ENCODE measurements at regions not wholly inside any gene's neighbourhood (a gene's known extent, or its start where the extent isn't known, plus 50 kb on each side); places are given as distances from the start of the nearest gene placed in this dataset.

DNA sequence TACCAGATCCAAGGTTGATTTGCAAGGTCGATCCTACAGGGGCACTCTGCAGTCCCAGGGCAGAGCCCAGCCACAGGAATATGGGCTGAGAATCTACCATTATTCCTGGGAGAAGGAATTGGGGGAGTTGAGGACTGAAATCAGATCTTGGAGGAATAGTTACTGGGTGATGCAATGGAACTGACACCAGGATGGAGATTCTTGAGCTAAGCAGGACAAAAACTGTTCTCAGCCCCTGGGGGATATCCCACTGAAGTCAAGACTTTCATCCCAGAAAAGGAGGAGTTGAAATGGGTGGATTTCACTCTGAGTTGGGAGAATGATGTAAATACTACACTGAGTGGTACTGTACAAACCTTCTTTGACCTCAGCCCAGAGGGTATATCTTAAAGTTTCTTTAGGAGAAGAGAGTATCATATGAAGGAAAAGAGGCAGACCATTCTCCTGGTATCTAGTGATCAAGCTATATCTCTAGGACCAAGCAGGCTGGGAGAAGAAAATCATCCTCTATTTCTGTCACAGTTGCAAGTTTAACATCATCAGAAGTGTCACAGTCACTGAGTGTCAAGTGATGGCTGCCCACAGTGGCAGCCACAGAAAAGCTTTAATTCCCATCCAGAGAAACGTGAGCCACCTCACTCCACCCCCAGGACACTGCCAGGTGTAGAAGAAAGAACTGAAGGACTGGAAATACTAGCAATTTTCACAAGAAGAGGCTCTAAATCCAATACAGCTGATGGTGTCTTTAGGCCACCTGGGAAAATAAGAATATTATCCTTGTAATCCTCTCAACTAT lies 181.9 kb downstream of the NUAK1 start:
- H3K27me3 ChIP-seq (ENCODE audit: control insufficient read depth, insufficient read depth, low read length), result no peaks in the 10 kb centered on the region
- Mint-ChIP-seq H3K27ac (no peak overlapping the region), H3K4me3 (no peak overlapping the region), H3K27me3 (no peaks in the 10 kb centered on the region), H3K9me3 (peaks cover 0 to 2% (median 0%) of the 10 kb centered on the region in 7 donors), H3K4me1 (no peaks in the 10 kb centered on the region), H3K36me3 (no peaks in the 10 kb centered on the region)
- no peak overlapping the region for H3K27ac ChIP-seq (ENCODE audit: insufficient read depth, low read length, poor library complexity, severe bottlenecking)
- no peaks in the 10 kb centered on the region for H3K9me3 ChIP-seq (ENCODE audit: control insufficient read depth in 2 of 2, low read length in 2 of 2)
- H3K4me1 ChIP-seq (ENCODE audit: control insufficient read depth, insufficient read depth, low read length, poor library complexity, severe bottlenecking), result no peaks in the 10 kb centered on the region
- no peak for ATAC-seq (ENCODE audit: low read depth in 2 of 2)
- no peak overlapping the region for H3K4me3 ChIP-seq (ENCODE audit: low read depth, low read length)
- DNase-seq, result no peak
- no peaks in the 10 kb centered on the region for H3K36me3 ChIP-seq (ENCODE audit: control insufficient read depth, insufficient read depth, low read length)

DNA sequence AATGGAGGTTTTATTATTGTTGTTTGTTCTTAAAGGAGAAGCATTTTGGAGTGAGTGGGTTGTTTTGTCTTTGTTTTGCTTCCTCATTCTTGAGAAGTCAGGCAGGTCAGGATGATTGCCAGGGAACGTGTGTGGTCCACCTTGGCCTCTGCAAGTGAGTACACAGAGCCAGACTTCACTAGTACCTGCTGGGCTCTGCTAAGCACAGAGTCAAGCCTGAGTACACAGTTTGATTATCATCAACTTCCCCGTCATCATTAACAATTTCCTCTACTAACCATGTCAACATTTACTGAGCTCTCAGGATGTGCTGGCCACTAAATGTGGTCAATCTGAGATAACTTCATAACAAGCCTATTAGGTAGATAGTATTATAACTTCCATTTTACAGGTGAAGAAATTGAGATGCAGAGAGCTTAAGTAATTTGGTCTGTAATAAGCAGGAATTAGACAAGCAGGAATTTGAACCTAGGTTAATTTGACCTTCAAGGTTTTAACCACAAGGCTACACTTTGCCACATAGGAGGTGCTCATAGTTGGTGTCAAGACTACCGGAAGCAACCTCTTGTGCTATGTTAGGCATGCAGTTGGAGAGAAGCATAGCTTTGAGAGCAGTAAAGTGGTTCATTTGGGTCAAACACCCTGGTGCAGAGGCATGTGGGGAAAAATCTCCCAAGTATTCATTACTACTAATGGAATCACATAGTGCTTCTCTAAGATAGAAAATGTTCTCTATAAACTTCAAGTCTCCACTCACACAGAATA lies 178.3 kb downstream of the NUAK1 start:
- H3K4me3 ChIP-seq (ENCODE audit: low read depth, low read length), result no peak overlapping the region
- no peak for DNase-seq
- Mint-ChIP-seq H3K4me1 (no peaks in the 10 kb centered on the region), H3K36me3 (no peaks in the 10 kb centered on the region), H3K9me3 (peaks cover 0 to 5% (median 0%) of the 10 kb centered on the region in 7 donors), H3K27me3 (peaks cover 4% of the 10 kb centered on the region), H3K4me3 (no peak overlapping the region), H3K27ac (no peak overlapping the region)
- no peaks in the 10 kb centered on the region for H3K9me3 ChIP-seq (ENCODE audit: control insufficient read depth in 2 of 2, low read length in 2 of 2)
- ATAC-seq (ENCODE audit: low read depth in 2 of 2), result no peak
- H3K27ac ChIP-seq (ENCODE audit: insufficient read depth, low read length, poor library complexity, severe bottlenecking), result no peak overlapping the region
- no peaks in the 10 kb centered on the region for H3K36me3 ChIP-seq (ENCODE audit: control insufficient read depth, insufficient read depth, low read length)
- no peaks in the 10 kb centered on the region for H3K27me3 ChIP-seq (ENCODE audit: control insufficient read depth, insufficient read depth, low read length)
- no peaks in the 10 kb centered on the region for H3K4me1 ChIP-seq (ENCODE audit: control insufficient read depth, insufficient read depth, low read length, poor library complexity, severe bottlenecking)

DNA sequence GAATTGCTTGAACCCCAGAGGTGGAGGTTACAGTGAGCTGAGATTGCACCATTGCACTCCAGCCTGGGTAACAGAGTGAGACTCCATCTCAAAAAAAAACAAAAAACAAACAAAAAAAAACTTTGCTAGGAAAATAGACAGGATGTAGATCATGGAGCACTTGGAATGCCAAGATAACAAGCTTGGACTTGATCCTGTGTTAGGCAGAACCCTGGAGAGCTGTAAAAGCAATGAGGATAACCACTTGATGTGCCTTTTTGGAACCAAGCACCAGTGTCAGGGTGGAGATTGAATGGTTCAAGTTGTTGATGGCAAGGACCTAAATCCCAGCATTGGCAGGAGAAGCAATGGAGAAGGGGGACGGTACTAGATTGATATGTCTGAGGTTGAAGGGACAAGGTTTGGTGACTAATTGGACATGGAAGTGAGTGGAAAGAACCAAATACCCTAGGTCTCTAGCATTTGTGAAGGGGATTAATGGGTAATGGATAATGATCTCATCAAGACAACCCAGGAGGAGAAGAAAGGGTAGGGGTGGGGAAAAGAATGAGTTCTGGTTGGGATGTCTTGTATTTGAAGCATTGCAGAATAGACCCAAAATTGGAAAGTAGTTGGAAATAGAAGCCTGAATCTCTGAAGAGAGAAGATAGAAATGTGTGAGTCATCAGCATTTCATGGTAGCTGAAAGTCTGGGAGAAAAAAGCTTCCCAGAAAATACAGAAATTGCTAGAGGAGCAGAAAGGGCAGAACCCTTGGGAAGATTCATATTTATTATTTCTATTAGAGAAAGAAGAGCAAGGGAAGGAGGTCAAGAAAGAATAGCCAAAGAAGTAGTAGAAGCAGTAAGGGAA lies 176.7 kb downstream of the NUAK1 start:
- H3K36me3 ChIP-seq (ENCODE audit: control insufficient read depth, insufficient read depth, low read length), result no peaks in the 10 kb centered on the region
- H3K36me3 Mint-ChIP-seq, result no peaks in the 10 kb centered on the region

DNA sequence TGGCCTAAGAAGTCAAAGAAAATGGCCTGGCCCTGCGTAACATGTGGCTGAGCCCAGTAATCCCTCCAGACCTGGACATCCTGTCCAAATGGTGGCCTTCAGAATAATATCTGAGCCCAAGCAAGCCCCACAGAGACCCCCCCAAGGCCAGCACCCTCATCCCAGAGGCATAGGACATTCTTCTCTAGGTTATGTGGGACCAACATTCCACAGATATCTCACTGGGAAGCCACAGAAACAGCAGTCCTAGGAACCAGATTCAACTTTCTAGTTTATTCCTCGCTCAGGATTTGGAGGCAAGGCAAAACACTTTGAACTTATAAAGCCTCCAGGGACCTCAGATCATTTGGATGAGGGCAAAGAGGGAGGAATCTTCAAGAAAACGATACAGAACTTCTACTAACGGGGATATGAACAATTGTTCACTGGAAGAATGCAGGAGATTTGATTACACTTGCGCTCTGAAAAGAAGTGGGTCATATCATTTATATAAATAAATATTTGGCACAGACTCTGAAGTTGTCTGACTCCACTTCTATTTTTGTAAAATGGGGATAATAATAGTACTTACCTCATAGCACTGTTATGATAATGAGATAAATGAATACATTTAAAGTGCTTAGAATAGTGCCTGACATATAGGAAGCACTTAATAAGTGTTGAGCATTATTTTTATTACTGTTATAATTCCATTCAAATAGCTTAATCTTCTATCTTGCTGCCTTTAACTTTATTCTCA lies 171.5 kb downstream of the NUAK1 start:
- H3K36me3 Mint-ChIP-seq, result no peaks in the 10 kb centered on the region
- peaks cover 0 to 2% (median 0%) of the 10 kb centered on the region in 7 donors for H3K9me3 Mint-ChIP-seq
- Histone ChIP-seq H3K9me3 (ENCODE audit: control insufficient read depth in 2 of 2, low read length in 2 of 2) (no peaks in the 10 kb centered on the region), H3K4me1 (ENCODE audit: control insufficient read depth, insufficient read depth, low read length, poor library complexity, severe bottlenecking) (no peaks in the 10 kb centered on the region), H3K4me3 (ENCODE audit: low read depth, low read length) (no peak overlapping the region), H3K27me3 (ENCODE audit: control insufficient read depth, insufficient read depth, low read length) (no peaks in the 10 kb centered on the region), H3K36me3 (ENCODE audit: control insufficient read depth, insufficient read depth, low read length) (no peaks in the 10 kb centered on the region), H3K27ac (ENCODE audit: insufficient read depth, low read length, poor library complexity, severe bottlenecking) (no peak overlapping the region)
- H3K4me1 Mint-ChIP-seq, result no peaks in the 10 kb centered on the region
- H3K4me3 Mint-ChIP-seq, result no peak overlapping the region
- H3K27ac Mint-ChIP-seq, result no peak overlapping the region
- ATAC-seq (ENCODE audit: low read depth in 2 of 2) (no peak), DNase-seq (no peak)
- H3K27me3 Mint-ChIP-seq, result peaks cover 5% of the 10 kb centered on the region

More for the DNA sequence above, 176.7 kb downstream of the NUAK1 start:
- Mint-ChIP-seq H3K9me3 (peaks cover 0 to 5% (median 0%) of the 10 kb centered on the region in 7 donors), H3K27ac (peak overlapping the region in 1 of 3 donors; percentile 53), H3K4me3 (no peak overlapping the region), H3K4me1 (no peaks in the 10 kb centered on the region), H3K27me3 (peaks cover 5% of the 10 kb centered on the region)
- H3K27me3 ChIP-seq (ENCODE audit: control insufficient read depth, insufficient read depth, low read length), result no peaks in the 10 kb centered on the region
- H3K9me3 ChIP-seq (ENCODE audit: control insufficient read depth in 2 of 2, low read length in 2 of 2), result no peaks in the 10 kb centered on the region
- no peak overlapping the region for H3K27ac ChIP-seq (ENCODE audit: insufficient read depth, low read length, poor library complexity, severe bottlenecking)
- no peaks in the 10 kb centered on the region for H3K4me1 ChIP-seq (ENCODE audit: control insufficient read depth, insufficient read depth, low read length, poor library complexity, severe bottlenecking)
- no peak for DNase-seq
- no peak for ATAC-seq (ENCODE audit: low read depth in 2 of 2)
- no peak overlapping the region for H3K4me3 ChIP-seq (ENCODE audit: low read depth, low read length)

DNA sequence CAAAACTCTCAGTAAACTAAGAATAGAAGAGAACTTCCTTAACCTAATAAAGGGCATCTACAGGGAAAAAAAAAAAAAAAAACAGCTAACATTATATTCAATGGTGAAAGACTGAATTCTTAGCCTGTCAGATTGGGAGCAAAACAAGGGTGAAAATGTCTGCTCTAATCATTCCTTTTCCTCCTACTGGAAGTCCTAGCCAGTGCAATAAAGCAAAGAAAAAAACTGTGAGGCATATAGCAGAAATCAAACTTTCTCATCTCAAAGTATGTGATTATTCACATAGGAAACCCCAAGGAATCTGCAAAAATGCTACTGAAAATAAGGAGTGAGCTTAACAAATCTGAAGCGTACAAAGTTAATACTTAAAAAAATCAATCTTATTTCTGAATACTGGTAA lies 170.7 kb downstream of the NUAK1 start:
- H3K27ac Mint-ChIP-seq, result no peak overlapping the region
- ATAC-seq (ENCODE audit: low read depth in 2 of 2) (no peak), DNase-seq (no peak)
- H3K27me3 Mint-ChIP-seq, result peaks cover 5% of the 10 kb centered on the region
- Histone ChIP-seq H3K9me3 (ENCODE audit: control insufficient read depth in 2 of 2, low read length in 2 of 2) (no peaks in the 10 kb centered on the region), H3K4me3 (ENCODE audit: low read depth, low read length) (no peak overlapping the region), H3K4me1 (ENCODE audit: control insufficient read depth, insufficient read depth, low read length, poor library complexity, severe bottlenecking) (no peaks in the 10 kb centered on the region), H3K27me3 (ENCODE audit: control insufficient read depth, insufficient read depth, low read length) (no peaks in the 10 kb centered on the region), H3K36me3 (ENCODE audit: control insufficient read depth, insufficient read depth, low read length) (no peaks in the 10 kb centered on the region), H3K27ac (ENCODE audit: insufficient read depth, low read length, poor library complexity, severe bottlenecking) (no peak overlapping the region)
- H3K4me3 Mint-ChIP-seq, result no peak overlapping the region
- H3K4me1 Mint-ChIP-seq, result no peaks in the 10 kb centered on the region
- H3K36me3 Mint-ChIP-seq, result no peaks in the 10 kb centered on the region
- peaks cover 0 to 2% (median 0%) of the 10 kb centered on the region in 7 donors for H3K9me3 Mint-ChIP-seq

DNA sequence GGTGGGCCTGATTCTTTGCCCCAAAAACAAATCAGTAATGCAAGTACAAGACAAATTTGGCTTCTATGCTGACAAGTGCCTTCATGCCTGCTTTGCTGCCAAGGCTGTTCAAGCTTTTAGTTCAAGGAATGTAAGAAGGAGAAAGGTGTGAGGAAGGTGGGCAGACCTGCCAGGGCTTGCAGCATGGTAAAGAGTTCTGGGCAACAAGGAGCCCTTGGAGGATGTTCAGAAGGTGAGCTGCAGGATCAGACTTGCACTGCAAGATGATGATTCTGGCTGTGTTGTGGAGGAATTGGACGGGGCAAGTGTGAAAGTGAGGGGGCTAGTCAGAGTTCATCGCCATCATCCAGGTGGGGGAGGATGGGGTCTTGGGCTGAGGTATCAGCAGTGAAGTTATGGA lies 167.9 kb downstream of the NUAK1 start:
- H3K36me3 ChIP-seq (ENCODE audit: control insufficient read depth, insufficient read depth, low read length), result no peaks in the 10 kb centered on the region
- H3K27ac ChIP-seq (ENCODE audit: insufficient read depth, low read length, poor library complexity, severe bottlenecking), result no peak overlapping the region
- no peaks in the 10 kb centered on the region for H3K9me3 ChIP-seq (ENCODE audit: control insufficient read depth in 2 of 2, low read length in 2 of 2)
- Mint-ChIP-seq H3K27ac (no peak overlapping the region), H3K4me3 (no peak overlapping the region), H3K9me3 (peaks cover 0 to 2% (median 0%) of the 10 kb centered on the region in 7 donors), H3K36me3 (no peaks in the 10 kb centered on the region), H3K27me3 (no peaks in the 10 kb centered on the region), H3K4me1 (no peaks in the 10 kb centered on the region)
- H3K27me3 ChIP-seq (ENCODE audit: control insufficient read depth, insufficient read depth, low read length), result no peaks in the 10 kb centered on the region
- no peak for ATAC-seq (ENCODE audit: low read depth in 2 of 2)
- no peak for DNase-seq
- no peaks in the 10 kb centered on the region for H3K4me1 ChIP-seq (ENCODE audit: control insufficient read depth, insufficient read depth, low read length, poor library complexity, severe bottlenecking)
- H3K4me3 ChIP-seq (ENCODE audit: low read depth, low read length), result no peak overlapping the region

GRCh38 chr12:105974738-105975137 lies 164.0 kb downstream of the NUAK1 start:
- H3K27me3 ChIP-seq (ENCODE audit: control insufficient read depth, insufficient read depth, low read length), result no peaks in the 10 kb centered on the region

More at GRCh38 chr12:105974738-105975137, 164.0 kb downstream of the NUAK1 start:
- no peak overlapping the region for H3K4me3 ChIP-seq (ENCODE audit: low read depth, low read length)
- H3K4me3 Mint-ChIP-seq, result no peak overlapping the region
- no peak overlapping the region for H3K27ac Mint-ChIP-seq
- H3K36me3 ChIP-seq (ENCODE audit: control insufficient read depth, insufficient read depth, low read length), result no peaks in the 10 kb centered on the region
- ATAC-seq (ENCODE audit: low read depth in 2 of 2) (no peak), DNase-seq (no peak)
- H3K9me3 ChIP-seq (ENCODE audit: control insufficient read depth in 2 of 2, low read length in 2 of 2), result no peaks in the 10 kb centered on the region
- no peaks in the 10 kb centered on the region for H3K36me3 Mint-ChIP-seq
- no peaks in the 10 kb centered on the region for H3K4me1 Mint-ChIP-seq
- no peak overlapping the region for H3K27ac ChIP-seq (ENCODE audit: insufficient read depth, low read length, poor library complexity, severe bottlenecking)
- no peaks in the 10 kb centered on the region for H3K27me3 Mint-ChIP-seq
- H3K4me1 ChIP-seq (ENCODE audit: control insufficient read depth, insufficient read depth, low read length, poor library complexity, severe bottlenecking), result no peaks in the 10 kb centered on the region
- peaks cover 0 to 4% (median 0%) of the 10 kb centered on the region in 7 donors for H3K9me3 Mint-ChIP-seq

All from CD4-positive, CD25-positive, alpha-beta regulatory T cell (primary cell).